ENCODE measurements at regions not wholly inside any gene's neighbourhood (a gene's known extent, or its start where the extent isn't known, plus 50 kb on each side); places are given as distances from the start of the nearest gene placed in this dataset.

- DNase-seq = no peak
Measured at GRCh38 chr10:14396411-14397048, 65.8 kb upstream of the FRMD4A start.

- no peak for DNase-seq
Measured at GRCh38 chr10:14394179-14394578, 63.5 kb upstream of the FRMD4A start.

- peak in 3 of 56 donors; percentile 1 to 19 (median 6) for DNase-seq
Measured at GRCh38 chr10:14391342-14391741, 60.6 kb upstream of the FRMD4A start.

DNA sequence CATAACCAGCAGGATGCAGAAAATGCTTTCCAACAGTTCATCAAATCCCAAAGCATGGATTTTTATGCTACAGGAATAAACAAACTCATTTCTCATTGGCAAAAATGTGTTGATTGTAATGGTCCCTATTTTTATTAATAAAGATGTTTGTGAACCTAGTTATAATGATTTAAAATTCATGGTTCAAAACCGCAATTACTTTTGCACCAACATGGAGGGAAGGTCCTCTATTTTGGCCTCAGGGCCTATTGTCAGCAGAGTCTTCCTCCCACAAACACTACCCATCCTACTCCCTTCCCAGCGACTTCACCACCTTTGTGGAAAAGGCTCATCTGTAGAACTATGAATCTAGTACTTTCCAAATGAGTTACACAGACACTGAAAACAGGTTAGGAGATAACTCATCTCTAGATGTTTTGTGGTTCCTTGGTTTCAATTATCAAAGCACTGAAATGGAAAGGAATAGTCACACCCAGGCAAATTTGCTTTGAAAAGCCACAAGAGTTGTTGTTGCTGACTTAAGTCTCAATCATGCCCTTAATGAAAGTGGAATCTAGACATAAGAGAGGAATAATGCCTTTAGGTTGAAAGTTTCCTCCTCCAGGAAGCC lies 59.4 kb upstream of the FRMD4A start:
- DNase-seq = no peak

DNA sequence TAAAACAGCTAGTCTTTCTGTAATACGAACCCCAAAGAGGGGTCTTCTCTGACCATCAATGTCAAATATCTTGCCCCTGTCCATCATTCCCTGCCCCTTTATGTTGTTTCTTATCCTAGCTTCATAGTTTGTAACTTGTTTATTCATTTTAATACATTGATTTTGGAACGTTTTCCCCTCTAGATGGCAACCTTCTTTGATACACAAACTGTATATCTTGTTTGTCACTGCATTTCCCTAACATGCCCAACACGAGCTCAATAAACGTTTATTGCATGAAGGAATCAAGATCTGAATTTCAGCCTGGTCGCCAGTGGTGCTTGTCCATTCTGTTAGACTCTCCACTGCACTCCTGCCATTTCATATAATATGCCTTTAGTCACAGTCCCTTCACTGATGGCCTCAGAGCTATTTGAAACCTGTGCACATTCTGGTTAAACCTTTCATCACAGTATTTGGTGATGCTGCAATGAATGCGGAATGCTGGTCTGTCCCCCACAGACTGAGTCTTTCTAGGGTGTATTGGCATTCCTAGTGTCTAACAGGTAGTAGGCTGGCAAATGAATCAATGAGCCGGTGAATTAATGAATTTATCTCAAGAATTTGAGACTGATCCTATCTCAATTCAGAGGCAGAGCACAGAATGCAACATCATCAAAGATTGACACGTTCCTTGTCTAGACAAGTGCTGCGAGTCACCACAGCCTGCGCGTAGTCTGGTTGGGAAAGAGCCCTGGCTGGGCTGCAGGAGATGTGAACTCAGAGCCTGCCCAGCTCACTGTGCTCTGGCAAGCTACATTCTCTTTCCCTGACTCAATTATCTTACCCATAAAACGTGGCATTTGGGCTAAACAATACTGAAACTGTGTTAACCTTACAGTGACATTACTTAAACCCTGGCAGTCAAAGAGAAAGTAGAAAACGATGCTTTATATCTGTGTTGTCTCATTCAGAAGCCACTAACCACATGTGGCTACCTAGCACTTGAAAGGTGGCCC lies 55.2 kb upstream of the FRMD4A start:
- DNase-seq = no peak

DNA sequence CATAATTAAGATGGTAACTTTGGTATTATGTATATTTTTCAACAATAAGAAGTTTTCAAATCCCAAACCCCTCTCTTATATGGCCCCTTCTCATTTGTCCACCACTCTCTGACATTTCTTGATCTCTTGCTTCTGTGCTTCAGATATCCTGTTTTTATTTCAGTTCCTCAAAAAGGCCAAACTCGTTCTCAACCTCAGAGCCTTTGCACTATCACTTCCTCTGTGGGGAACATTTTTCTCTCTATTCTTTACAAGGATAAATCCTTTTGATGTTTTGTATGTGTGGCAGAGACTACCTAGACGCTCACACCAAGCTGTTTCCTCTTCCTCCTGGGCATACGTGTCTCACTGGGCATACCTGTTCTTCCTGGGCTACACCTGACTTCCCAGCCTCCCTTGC lies 54.2 kb upstream of the FRMD4A start:
- no peak for DNase-seq

DNA sequence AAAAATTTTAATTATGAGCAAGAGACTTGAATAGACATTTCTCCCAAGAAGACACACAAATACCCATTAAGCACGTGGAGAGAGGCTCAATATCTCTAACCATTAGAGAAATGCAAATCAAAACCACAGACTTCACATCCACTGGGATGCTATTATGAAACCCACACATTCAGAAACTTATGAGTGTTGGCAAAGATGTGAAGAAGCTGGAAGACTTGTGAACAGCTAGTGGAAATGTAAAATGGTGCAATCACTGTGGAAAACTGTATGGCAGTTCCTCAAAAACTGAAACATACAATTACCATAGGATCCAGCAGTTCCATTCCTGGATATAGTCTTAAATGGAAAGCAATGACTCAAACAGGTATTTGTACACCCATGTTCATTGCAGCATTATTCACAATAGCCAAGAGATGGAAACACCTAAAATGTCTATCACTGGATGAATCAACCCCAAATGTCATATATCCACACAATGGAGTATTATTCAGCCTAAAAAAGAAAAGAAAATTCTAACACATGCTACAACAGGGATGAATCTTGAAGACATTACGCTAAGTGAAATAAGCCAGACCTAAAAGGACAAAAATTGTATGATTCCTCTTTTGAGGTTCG lies 53.5 kb upstream of the FRMD4A start:
- DNase-seq = no peak

DNA sequence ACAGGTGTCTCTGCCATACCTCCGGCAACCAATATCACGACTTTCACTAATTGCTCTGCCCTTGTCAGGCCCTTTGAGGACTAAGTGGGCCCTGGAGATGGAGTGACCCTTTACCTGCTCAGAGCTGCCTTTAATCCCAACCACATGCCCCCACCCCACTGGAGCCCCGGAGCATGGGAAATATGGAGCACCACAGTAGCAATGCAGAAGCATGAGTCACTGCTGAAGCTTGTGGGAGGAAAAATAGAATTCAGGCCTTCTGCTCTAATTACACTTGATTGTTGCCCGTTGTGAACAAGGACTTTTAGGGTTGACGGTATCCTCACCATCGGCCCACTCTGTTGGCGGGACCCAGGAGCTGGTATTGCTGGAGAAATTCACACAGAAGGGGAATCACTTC lies 52.5 kb upstream of the FRMD4A start:
- peak in 1 of 56 donors; percentile 4 for DNase-seq

DNA sequence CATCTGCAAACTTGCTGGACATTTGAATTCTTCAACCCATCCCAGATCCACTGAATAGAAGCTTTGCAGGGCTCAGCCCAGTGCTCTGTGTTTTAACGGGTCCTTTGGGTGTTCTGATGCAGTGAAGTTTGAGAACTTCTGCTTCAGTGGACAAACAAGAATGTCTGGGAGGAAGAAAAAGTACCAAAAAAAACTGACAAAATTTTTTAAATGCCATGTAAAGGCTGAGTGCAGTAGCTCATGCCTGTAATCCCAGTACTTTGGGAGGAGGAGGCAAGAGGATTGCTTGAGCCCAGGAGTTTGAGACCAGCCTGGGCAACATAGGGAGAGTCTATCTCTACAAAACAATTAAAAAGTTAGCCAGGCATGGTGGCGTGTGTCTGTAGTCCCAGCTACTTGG lies 51.8 kb upstream of the FRMD4A start:
- no peak for DNase-seq

- no peak for DNase-seq
Measured at GRCh38 chr10:14382022-14382421, 51.3 kb upstream of the FRMD4A start.

DNA sequence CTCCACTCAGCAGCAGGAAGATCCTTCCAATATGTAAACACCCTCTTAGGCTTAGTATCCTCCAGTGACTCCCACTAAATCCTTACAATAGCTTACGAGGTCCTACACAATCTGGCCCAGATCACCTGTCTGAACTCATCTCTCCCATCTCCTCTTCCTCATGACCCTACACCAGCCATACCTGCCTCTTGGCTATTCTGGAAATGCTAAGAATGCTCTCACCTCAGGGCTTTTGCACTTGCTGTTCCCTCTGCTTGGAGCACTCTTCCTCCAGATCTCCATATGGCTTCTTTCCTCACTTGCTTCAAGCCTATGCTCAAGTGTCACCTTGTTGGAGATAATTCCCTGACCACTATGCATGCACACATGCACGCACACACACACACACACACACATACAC lies 50.8 kb upstream of the FRMD4A start:
- no peak for DNase-seq

DNA sequence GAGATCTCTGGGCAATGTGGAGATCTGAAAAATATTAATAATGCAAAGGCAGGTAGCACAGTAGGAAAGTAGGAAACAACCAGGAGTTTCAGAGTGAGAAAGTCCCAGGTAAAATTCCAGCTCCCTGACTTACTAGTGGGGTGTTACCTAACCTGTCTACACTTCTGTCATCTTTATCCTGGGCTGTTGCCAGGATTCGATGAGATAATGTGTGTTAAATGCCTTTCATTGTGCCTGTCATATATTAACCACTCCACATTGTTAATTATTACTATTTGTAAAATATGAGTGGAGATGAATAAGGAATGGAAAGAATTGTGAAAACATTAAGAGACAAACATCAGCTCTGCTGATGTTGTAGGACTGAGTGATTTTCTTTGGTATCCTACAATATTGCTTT lies 50.0 kb upstream of the FRMD4A start:
- DNase-seq = no peak

All from nucleus accumbens (tissue), 56 donors.